AG10803 (cell line): ENCODE measurements at regions not wholly inside any gene's neighbourhood (a gene's known extent, or its start where the extent isn't known, plus 50 kb on each side); places are given as distances from the start of the nearest gene placed in this dataset.

ENCODE experiments used
- DNase-seq: peaks from one replicate; pipeline ENCODE4 v3.0.0; 2010; ENCODE audit warnings: low read depth
- H3K4me3 ChIP-seq: 2 replicates; pipeline ENCODE4 v1.5.1; 2011; ENCODE audit warnings: mild to moderate bottlenecking, low read length, control low read depth
- CTCF ChIP-seq: conservative IDR thresholded peaks from 2 replicates; pipeline ENCODE4 v1.5.1; 2011; ENCODE audit warnings: mild to moderate bottlenecking, low read length, control low read depth, inconsistent platforms

- no peak overlapping the region for H3K4me3 ChIP-seq
- DNase-seq, result no peak
- TF ChIP-seq CTCF, result no peak
Measured at GRCh38 chr1:80064524-80064923, 1058.0 kb upstream of the ADGRL4 start.

- no peak for TF ChIP-seq CTCF
- DNase-seq, result no peak
- H3K4me3 ChIP-seq, result no peak overlapping the region
Measured at GRCh38 chr1:80059940-80060339, 1053.4 kb upstream of the ADGRL4 start.

- no peak for TF ChIP-seq CTCF
- H3K4me3 ChIP-seq, result no peak overlapping the region
- no peak for DNase-seq
Measured at GRCh38 chr1:80056179-80056578, 1049.6 kb upstream of the ADGRL4 start.

GRCh38 chr1:80054129-80054528, 1047.6 kb upstream of the ADGRL4 start:
- DNase-seq, result peak; percentile 54
- H3K4me3 ChIP-seq, result no peak overlapping the region
- TF ChIP-seq CTCF, result no peak

GRCh38 chr1:80053613-80054012, 1047.1 kb upstream of the ADGRL4 start:
- no peak for TF ChIP-seq CTCF

GRCh38 chr1:80050523-80050922, 1044.0 kb upstream of the ADGRL4 start:
- no peak for DNase-seq
- no peak overlapping the region for H3K4me3 ChIP-seq
- no peak for TF ChIP-seq CTCF

More at GRCh38 chr1:80053613-80054012, 1047.1 kb upstream of the ADGRL4 start:
- no peak overlapping the region for H3K4me3 ChIP-seq
- DNase-seq, result no peak

- no peak overlapping the region for H3K4me3 ChIP-seq
- DNase-seq, result no peak
- TF ChIP-seq CTCF, result no peak
Measured at GRCh38 chr1:80050085-80050484, 1043.6 kb upstream of the ADGRL4 start.
